ENCODE measurements at regions not wholly inside any gene's neighbourhood (a gene's known extent, or its start where the extent isn't known, plus 50 kb on each side); places are given as distances from the start of the nearest gene placed in this dataset.
"Not testable (repeated sequence)": the region's sequence is repeated elsewhere in the genome, so short reads cannot be mapped to it uniquely, and the experiment has no call there.

- no peak for DNase-seq
Measured at GRCh38 chr6:106847116-106847515, 127.4 kb downstream of the CD24 start.

- DNase-seq: no peak
Measured at GRCh38 chr6:106844930-106845329, 129.6 kb downstream of the CD24 start.

GRCh38 chr6:106832766-106833510 lies 141.6 kb downstream of the CD24 start:
- DNase-seq: no peak

- DNase-seq: no peak
Measured at GRCh38 chr6:106830930-106831329, 143.6 kb downstream of the CD24 start.

- DNase-seq: no peak
Measured at GRCh38 chr6:106829451-106829850, 145.1 kb downstream of the CD24 start.

GRCh38 chr6:106827081-106827480 lies 147.4 kb downstream of the CD24 start:
- DNase-seq: no peak

- DNase-seq: no peak
Measured at GRCh38 chr6:106825156-106825555, 149.4 kb downstream of the CD24 start.

GRCh38 chr6:106823732-106824351 lies 150.7 kb downstream of the CD24 start:
- DNase-seq: no peak

GRCh38 chr6:106823058-106823457 lies 151.5 kb downstream of the CD24 start:
- no peak for DNase-seq

GRCh38 chr6:106820412-106820852 lies 154.1 kb downstream of the CD24 start:
- DNase-seq: no peak

- DNase-seq: no peak
Measured at GRCh38 chr6:106811088-106811686, 163.3 kb downstream of the CD24 start.

- no peak for DNase-seq
Measured at GRCh38 chr6:106808758-106809157, 165.8 kb downstream of the CD24 start.

- DNase-seq: no peak
Measured at GRCh38 chr6:106807947-106808611, 166.4 kb downstream of the CD24 start.

- not testable (repeated sequence) for DNase-seq
Measured at GRCh38 chr6:106806253-106806652, 168.3 kb downstream of the CD24 start.

GRCh38 chr6:106805771-106806170 lies 168.8 kb downstream of the CD24 start:
- DNase-seq: no peak

- DNase-seq: no peak
Measured at GRCh38 chr6:106804346-106805335, 169.9 kb downstream of the CD24 start.

- DNase-seq: no peak
Measured at GRCh38 chr6:106803188-106803587, 171.3 kb downstream of the CD24 start.

GRCh38 chr6:106802139-106802538 lies 172.4 kb downstream of the CD24 start:
- no peak for DNase-seq

GRCh38 chr6:106801256-106801655 lies 171.9 kb downstream of the QRSL1 start:
- DNase-seq: no peak

GRCh38 chr6:106800379-106800778 lies 171.0 kb downstream of the QRSL1 start:
- no peak for DNase-seq

- no peak for DNase-seq
Measured at GRCh38 chr6:106799031-106799894, 169.9 kb downstream of the QRSL1 start.

All from NCI-H748 treated with DMSO at 0.1 percent for 48 hours (cell line).